Epithelial cell of proximal tubule (primary cell): ENCODE measurements at regions not wholly inside any gene's neighbourhood (a gene's known extent, or its start where the extent isn't known, plus 50 kb on each side); places are given as distances from the start of the nearest gene placed in this dataset.

Source experiments
- DNase-seq: peaks from one replicate; pipeline ENCODE4 v3.0.0-alpha.2; 2011; ENCODE audit warnings: low read depth
- H3K4me3 ChIP-seq: 2 replicates; pipeline ENCODE4 v1.5.1; 2011; ENCODE audit warnings: low read depth, mild to moderate bottlenecking, low read length
- CTCF ChIP-seq: conservative IDR thresholded peaks from 2 replicates; pipeline ENCODE4 v1.5.1; 2012; ENCODE audit warnings: low read depth, mild to moderate bottlenecking, low read length

DNA sequence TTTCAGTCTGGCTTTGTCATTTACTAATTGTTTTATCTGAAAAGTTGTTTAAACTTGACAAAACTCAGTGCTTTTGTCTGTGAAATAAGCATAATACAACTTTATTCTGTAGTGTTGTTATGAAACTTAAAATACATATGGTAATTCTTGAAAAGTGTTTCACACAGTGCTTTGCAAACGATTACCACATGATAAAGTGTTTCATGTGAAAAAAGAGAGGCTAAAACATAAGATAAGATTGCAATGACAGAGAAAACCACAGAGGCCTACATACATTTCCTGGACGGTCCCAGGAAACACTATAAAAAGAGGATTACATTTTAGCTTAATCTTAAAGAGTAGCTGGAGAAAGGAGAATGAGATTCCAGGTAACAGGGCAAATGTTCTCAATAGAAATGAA lies 1934.6 kb upstream of the LRRTM1 start:
- H3K4me3 ChIP-seq, result no peak overlapping the region
- DNase-seq, result no peak
- no peak for TF ChIP-seq CTCF

DNA sequence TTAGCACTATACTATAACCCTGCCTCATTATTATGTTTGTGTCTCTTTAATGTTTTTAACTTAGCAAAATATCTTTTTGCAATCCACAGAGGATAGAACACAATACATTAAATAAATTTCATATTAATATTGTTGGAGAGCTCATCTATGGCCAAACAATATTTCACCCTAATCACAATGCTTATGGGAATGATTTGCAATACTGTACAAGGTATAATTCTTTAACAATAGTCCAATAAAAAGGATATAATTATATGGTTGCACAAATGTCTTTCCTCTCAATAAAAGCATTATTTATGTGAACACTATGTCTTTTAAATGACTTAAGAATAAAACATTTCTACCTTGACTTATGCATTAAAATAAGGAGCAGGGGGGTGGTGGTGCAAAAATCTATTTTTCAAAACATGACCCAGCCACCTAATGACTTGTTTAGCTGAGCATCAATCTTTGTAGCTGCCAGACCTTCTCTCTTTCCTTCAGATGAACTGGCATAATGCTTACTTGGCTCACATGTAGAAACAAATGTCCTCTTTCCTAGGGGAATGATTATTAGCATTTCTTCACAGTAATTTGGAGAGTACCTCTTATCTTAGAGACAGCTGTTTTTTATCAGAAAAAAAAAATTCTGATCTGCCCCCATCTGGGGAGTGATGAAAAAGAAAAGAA lies 1933.6 kb upstream of the LRRTM1 start:
- H3K4me3 ChIP-seq, result no peak overlapping the region
- no peak for DNase-seq
- TF ChIP-seq CTCF, result no peak

DNA sequence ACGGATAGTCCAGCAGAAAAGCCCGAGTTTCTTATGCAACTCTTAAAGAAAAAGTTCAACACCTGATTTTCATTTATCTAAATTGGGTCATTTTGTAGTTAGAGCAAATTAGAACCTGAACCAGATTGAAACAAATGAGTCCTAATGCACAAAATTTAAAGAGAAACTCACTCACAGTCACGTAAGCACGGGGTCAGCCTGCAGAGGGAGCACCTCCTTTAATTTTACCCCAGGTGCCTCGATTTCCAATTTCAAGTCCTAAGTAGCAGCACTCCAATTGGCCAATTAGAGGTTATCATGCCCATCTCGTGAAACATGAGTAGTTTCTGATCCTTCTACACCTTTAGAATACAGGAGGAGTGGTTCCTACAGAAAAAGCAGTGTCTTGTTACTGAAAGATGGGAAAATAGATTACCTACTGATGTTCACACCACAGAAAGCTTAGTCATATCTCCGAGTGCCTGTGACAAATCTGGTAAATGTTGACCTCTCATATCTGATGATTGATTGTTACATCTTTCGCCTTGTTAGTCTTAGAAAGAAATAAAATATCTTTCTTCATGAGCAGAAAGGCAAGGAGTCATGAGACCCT lies 1929.8 kb upstream of the LRRTM1 start:
- DNase-seq, result no peak
- H3K4me3 ChIP-seq, result no peak overlapping the region
- TF ChIP-seq CTCF, result no peak

DNA sequence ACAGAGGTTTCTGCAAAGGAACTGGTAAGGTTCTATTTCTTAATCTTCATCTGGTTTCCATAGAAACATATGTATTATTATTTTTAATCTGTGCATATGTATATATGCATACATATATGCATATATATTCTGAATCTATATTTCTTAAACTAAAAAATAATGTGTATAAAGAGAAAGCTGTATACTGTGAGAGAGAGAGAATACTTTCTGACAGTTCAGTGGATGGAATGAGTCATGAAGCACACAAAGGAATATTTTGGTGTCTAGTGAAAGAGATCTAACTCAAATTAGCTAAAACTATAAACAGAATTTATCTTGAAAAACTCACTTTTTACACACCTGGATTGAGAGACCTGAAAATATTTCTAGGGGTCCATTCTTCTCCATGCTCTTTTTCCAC lies 1929.3 kb upstream of the LRRTM1 start:
- no peak overlapping the region for H3K4me3 ChIP-seq
- TF ChIP-seq CTCF, result no peak
- no peak for DNase-seq

DNA sequence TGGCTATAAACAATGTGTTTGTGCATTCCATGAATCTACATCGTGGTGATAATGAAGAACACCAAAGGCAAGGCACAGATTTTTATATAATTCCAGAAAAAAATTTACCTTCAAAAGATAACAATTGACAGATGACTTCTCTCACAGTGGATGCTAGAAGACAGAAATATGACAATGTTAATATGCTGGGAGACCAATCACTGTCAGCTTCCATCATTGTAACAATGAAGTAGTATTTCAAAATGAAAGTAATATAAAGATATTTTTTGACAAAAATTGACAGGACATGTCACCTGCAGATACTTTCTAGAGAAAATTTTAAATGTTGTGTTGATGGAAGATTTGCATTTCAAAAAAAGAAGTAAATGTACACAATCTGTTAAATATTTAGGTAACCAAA lies 1925.9 kb upstream of the LRRTM1 start:
- DNase-seq, result no peak
- H3K4me3 ChIP-seq, result no peak overlapping the region
- no peak for TF ChIP-seq CTCF

DNA sequence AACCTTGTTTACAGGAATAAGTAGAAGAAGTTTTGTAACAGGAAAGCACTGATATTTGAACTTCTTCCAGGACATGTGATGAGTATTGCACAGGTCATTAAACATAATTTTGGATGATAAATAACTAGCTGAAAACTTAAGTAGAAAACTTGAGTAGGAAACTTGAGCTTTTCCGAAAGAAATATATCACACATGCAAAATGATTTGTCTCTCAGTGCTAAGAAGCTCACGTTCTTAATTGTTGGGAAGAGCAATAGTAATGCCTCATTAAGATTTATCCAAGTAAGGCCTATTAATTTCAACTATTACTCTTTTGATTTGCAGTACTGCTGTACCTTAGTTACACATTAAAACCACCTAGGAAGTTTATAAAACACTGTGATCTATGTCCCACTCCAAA lies 1921.9 kb upstream of the LRRTM1 start:
- no peak overlapping the region for H3K4me3 ChIP-seq
- DNase-seq, result no peak
- no peak for TF ChIP-seq CTCF

GRCh38 chr2:82224301-82224940 lies 1919.9 kb upstream of the LRRTM1 start:
- no peak for TF ChIP-seq CTCF
- no peak overlapping the region for H3K4me3 ChIP-seq
- DNase-seq, result no peak
